GM19324 (cell line): ENCODE measurements at regions not wholly inside any gene's neighbourhood (a gene's known extent, or its start where the extent isn't known, plus 50 kb on each side); places are given as distances from the start of the nearest gene placed in this dataset.

Source experiments
- ATAC-seq: cut with Tn5 transposase; IDR thresholded peaks from one replicate; pipeline ENCODE4 v1.9.1; 2021; ENCODE audit warnings: mild to moderate bottlenecking, moderate library complexity; ENCODE audit not compliant: unreplicated experiment, low FRiP score

DNA sequence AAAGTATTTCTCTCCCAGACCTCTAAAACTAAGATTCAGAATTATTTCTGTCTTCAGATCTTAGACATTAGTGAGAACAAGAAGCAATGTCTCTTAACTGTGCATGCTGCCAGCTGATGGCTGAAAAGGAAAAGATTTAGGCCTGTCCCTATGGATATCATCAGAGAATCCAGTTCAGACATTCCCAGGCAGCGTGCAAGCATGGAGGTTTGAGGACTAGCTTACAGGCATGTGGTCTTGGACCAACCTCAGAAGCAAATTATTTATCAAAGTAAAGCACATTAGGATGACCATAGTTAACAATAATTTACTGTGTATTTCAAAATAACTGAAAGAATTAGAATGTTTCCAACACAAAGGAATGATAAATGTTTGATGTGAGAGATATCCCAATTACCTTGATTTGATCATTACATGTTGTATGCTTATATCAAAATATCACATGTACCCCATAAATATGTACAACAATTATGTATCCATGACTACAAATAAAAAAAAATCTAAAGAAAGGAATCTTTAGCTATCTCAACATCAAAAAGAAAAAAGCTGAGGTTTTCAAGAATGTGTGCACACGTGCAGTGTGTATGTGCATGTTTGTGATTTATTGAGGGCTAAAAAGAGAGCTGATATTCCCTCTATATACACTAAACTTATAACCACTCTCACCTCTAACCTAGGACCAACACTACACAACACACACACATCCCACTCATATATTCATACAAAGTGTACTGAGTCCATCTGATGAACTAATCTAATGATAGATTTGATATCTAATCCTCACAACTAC is 108.9 kb upstream of the THBS1 start:
- ATAC-seq: no peak

DNA sequence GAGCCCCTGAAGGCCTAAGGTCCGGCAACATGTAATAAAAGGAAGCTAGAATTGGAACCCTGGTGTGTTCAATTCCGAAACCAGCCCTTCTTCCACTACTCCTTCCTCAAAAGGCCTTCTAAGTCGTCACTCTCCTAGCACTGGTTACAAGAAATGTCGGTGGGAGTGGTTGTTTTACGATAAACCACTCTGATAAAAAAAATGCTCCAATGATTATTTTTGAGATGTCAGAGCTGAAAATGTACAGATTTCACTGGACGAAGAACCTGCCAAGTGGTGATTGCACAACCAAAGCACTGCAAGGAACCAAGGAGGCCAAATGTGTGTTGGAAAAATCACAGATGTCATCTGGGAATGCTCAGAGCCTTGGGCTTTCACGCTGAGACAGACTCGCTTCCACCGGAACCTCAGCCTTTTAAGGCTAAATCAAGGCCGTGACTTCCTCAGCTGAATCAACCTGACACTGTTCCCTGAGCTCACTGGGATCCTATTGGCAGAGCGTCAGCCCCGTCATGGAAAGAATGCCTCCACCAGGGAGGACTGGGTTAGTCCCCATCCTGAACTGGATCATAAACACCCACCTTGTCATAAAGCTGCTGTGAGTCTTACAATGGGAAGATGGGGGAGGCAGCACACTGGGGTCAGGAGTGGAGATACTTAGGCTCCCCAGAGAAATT is 108.1 kb upstream of the THBS1 start:
- no peak for ATAC-seq

DNA sequence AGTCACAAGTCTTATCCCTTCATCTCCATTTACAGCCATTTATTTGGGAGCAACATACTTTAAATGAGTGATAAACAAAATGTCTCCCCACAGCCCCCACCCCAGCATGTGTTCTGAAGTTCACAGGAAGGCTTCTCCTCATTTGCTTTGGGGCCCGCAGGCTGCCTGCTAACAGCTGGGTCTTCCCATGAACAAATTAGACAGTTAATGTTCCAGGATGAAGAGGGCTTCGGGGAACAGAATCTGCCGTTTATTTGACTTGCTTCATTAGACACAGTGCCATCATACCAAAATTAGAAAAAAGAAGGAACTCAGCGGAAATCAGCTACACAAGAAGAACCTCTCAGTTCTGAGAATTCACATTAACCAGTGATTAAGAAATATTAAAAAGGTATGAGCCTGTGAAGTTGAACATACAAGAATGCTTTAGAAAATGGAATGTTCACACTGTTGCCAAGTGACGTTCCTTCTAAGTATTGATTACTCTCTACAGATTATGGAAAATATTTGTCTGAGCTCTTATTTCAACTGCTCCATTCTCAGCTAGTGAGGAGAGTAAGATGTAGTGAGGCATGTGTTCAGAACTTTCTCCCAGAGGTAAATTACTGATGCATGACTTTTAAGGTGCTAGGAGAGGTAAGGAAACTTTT is 107.5 kb upstream of the THBS1 start:
- ATAC-seq: no peak

DNA sequence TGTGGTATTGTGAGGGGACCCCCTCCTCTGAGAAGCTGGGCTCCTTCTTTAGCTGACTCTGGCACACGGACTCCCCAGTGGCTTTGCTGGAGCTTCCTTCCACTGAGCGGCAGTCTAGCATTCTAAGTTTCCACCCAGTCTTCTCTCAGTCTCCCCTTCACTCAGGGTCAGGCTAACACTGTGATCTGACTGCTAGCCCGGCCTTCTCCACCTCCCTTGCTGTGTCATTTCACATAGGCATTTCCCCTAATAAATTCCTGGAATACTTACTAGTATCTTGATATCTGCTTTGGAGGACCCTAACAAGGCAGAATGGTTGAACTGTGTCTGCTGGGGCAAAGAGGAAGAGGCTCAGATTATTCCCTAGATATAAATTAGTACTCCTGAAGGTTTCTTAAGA is 106.2 kb upstream of the THBS1 start:
- ATAC-seq: no peak

DNA sequence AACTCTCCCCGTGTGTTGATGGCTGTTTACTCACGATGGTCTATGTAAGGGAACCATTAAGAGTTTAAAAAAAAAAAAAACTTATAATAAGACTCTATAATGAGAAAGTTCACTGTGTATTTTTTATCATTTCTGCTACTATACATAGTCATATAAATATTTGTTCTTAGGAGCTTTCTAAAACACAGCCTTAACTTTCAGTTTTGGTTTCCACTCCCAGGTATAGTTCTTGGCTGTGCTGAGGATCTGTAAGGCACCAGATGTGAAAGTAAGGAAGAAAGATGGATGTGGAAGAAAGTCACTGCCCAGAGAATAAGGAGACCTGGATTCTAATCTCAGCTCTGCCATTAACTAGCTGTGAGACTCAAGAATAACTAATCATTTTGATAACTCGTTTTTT is 101.9 kb upstream of the THBS1 start:
- ATAC-seq: no peak

DNA sequence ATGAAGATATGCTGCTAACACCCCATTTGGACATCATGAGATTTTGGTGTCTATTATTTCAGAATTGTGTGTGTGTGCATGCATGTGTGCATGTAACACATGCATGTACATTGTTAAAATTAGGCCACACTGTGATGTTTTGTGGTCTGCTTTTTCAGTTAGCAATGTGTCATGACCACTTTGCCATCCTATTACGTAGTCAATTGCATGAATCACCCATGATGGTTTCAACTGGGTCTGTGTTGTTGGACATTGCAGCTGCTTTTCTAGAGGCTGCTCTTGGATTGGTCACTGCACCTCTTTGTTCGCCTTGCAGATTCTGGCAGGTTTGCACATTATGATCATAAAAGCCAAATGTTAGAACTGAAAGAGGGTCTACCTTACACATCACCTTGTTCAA is 101.0 kb upstream of the THBS1 start:
- ATAC-seq: no peak

DNA sequence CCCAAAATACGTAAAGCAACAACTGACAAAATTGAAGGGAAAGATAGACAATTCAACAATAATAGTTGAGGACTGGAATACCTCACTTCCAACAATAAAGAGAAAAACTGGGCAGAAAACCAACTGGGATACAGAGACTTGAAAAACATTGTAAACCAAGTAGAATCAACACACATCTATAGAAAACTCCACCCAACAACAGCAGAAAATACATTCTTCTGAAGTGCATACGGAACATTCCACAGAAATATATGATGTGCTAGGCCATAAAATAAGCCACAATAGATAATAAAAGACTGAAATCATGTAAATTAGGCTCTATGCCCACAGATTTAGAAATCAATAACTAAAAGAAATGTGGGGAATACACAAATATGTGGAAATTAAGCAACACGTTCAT is 98.4 kb upstream of the THBS1 start:
- ATAC-seq: no peak

DNA sequence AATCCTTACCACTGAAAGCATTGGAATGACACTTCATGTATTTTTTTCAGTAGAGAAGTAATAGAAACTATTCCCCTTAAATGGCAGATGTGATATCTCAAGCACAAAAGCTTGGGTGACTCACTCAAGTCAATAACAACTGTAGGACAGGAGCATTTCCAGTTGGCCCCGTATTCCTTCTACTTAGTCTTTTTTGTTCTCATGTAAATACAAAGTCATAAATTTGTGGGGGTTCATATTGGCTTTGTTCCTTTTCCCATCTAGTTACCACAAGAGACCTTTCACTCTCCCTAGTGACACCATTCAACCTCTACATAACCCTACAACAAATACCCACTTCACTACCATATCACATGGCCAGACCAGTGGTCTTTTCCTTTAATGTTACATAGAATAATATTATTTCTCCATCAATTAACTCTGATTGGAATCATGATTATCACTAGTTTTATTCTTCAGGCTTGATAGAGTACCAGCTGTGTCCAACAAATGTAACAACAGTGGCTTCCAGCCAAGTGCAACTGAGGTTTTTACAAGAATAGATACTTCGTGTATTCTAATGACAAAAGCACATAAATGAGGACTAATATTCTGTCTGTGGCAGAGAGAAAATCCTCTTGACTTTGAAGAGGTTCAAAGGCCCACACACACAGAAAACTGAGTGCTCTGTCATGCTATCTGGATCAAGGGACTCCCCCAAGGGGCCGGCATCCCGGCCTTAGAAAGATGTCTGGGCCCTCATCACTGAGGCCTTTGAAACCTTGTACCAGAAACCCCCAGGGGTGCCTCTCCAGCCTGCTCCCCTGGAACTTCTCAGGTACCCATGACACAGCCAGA is 94.0 kb upstream of the THBS1 start:
- ATAC-seq: no peak

DNA sequence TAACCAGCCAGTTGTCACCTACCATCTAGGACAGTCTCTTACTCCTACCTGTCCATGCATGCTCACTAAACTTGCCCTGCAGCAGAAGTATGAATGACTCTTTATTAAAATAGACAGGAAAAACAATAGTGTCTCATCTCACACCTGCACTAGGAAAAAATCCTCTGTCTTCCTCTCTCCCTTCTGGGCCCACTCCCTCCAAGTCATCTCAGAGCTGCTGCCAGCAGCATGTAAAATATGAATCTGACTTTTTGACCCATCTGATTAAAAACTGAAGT is 93.5 kb upstream of the THBS1 start:
- ATAC-seq: no peak

DNA sequence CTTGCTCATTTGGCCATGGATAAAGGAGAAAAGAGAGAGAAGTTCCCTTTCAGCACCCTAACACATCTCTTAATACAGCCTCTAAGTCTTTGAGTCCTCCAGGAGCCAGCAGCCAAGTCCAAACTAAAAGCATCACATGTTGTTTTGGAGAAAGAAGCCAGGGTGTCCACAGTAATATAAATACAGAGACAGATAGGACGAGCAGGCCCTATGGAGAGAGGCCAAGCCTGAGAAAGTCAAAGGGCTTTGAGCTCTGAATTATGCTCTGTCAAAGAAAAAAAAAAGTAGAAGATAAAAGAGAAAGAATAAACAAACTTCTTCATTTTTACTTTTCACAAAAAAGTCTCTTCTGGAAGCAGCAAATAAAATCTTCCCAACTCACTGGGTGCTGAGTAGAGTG is 92.4 kb upstream of the THBS1 start:
- ATAC-seq: no peak

DNA sequence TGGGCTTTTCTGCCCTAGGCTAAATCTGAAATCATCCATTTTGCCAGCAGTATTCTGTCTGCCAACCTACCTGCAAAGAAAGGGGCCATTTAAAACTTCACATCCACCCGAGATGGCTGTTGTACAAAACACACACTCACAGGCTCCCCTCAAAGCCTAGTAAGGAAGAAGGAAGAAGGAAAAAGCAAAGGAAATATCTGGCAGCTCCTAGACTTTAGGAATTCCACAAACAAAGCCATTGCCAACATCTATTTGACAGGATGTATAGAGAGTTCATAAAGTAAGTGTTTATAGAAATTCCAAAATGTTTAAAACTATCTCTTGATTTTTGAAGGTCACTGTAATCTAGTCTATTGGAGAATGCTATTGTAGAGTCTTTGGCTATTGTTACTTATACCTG is 91.9 kb upstream of the THBS1 start:
- ATAC-seq: no peak

DNA sequence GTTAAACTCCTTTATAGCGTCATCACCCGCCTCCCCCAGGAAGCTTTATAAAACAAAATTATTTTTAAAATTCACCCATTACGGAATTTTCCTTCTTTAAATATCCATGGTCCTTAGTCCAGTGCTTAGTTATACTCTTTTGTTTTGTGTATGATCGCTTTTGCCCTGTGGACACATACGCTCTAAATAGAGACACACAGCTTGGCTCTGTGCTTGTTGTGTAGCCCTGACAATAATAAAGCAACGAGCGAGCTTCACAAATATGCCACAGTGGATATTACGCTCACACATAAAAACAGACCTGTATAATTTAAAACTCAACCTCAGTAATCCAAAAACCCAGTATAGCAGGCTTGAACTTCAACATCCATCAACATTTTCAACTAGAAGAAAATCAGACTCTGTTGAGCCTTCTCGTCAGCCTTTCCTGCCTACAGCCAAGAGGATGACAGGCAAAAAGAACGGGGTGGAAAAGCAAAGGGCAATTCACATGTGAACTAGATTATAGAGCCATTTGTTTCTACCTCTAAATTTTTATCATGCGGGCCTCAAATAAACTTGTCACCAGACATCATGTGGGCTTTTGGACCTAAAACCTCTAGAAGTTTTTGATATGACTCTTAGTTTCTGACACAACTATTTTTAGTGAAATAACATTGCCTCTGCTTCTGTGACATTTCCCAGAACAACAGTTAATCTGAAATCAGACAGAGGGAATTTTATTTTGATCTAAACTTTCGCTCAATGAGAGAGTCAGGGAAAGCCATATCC is 89.6 kb upstream of the THBS1 start:
- ATAC-seq: no peak

DNA sequence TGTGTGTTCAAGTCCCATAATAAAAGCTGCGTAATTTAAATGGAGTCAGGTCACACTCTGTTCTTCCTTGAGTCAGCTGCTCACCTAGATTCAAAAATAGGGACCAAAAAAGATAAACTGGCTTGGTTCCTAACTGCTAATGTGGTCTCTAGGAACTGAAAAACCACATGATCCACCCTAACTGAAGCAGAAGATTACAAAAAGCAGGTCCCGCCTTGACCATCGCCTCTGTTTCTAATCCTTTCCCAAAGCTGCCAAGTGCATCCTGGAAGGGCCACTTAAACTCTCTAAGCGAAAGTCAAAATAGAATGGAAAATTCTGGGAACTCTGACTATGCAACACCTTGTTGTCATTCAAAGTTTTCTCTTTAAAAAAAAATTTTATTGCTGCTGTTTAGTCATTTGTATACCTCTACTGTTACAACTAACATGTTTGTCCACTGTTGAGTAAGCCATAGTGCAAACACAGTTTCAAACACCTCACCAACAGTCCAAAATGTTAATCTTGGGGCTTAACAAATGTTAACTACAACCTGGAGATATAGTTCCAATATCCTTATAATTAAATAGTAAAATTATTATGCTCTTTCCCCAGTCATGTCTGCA is 88.9 kb upstream of the THBS1 start:
- ATAC-seq: no peak

DNA sequence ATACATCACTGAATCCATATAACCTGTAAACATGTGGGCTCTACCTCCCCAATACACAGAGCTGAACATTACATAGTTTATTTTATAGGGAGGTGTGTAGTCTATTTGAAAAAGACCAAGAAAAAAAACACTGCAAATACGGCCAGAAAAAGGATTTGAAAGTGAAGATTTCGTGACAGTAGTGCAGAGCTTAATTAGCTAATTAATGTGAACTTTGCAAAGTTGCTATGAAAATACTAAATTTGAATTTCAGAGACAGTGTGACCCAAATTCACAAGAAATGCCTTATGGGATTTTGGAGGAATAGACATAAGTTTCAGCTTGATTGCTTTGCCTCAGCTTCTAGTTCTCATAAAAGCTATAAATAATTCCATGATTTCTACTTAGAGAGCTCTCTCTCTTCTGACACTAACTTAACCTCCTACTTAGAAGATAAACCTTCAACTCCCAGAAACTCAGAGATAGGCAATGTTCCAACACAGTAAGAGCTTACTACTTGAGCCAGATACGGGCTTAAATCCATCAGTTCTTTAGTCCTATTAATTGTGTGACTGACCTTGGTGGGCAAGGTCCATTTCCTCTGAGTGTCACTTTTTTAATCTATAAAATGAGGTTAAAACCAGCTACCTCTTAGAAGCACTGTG is 87.3 kb upstream of the THBS1 start:
- no peak for ATAC-seq

DNA sequence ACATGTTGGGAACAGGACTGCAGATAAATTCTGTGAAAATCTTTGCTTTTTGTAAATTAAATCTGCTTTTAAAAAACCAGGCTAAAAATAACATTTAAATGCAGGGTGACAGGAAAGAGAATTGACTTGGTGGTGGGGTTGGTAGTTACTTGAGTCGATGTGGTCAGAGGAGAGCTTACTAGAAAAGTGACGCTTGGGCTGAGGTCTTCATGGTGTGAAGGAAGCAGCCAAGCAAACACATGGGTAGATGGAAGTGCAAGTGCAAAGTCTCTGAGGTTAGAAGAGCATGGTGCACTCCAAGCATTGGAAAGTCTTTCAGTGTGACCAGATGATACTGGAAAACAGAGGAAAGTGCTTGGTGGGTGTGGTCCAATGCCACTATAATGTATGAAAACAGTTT is 86.4 kb upstream of the THBS1 start:
- no peak for ATAC-seq

DNA sequence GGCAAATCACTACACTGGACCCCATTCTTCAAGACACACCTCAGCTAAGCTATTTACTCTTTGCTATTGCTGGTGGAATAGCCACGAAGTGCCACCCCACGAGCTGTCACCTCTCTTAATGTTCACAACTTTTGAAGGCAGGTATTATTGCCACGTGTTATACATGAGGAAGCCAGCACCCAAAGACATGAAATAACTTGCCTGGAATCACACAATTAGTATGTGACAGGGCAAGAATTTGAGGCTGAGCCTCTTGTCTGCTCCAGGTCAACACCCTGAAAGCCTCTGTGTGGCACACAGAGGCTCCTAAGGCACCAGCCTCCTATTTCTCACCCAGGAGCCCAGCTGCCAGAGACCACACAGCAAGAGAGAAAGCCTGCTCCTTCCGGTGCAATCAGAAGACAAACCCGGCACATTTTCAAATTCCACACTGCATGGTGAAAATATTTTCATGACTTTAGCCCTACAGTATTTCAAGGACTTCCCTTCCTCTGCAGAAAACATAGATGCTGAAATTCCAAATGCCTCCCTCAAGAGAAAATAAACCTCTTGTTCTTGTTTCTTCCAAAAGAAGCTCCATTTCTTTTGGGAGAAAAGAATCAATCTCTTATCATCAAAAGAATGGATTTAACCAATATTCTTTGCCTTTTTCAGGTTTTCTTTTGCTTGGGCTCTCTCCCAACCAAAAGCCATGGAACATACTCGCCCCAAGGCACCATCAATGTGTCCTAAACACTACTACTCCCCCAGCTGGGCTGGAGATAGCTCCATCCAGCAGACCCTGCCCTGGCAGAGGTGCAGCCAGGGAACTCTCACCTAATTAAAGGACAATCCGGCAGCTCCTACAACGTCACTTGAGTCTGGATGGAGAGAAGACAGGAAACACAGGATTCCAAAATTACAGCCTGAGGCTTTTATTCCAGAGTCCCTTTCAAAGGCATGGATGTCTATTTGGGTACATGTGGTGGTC is 84.7 kb upstream of the THBS1 start:
- ATAC-seq: no peak

DNA sequence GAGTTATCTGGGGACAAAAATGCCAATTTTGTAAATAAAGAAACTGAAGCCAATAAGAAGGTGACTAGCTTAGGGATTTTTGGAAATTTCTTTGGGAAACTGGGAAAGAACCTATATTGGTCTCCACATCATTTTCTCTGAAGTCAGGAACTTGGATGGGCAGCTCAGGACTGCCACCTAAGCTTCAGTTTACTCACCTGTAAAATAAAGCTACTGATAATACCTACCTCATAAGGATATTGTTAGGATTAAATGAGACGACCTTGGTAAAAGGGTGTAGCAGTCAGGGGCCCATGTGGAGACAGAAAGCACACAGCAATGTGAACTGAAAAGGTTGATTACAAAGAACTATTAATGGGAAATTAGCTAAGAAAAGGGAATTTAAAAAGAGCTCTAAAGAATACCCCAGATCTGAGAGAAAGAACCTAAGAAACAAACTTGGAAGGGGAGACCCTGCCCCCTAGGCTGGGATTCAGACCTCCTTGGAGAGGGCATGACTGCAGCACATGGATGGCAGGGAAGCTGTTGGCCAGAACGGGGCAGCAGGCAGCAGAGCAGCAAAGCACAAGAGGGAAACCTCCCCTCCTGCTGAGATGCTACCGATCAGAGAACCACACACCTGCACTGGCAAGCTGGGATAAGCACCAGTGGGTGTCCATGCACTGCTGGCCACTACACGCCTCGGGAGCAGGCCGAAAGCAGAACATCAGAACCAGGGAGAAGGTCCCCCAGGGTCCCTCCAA is 83.7 kb upstream of the THBS1 start:
- ATAC-seq: no peak
